ENCODE measurements at regions not wholly inside any gene's neighbourhood (a gene's known extent, or its start where the extent isn't known, plus 50 kb on each side); places are given as distances from the start of the nearest gene placed in this dataset.
"Not testable (repeated sequence)": the region's sequence is repeated elsewhere in the genome, so short reads cannot be mapped to it uniquely, and the experiment has no call there.

DNA sequence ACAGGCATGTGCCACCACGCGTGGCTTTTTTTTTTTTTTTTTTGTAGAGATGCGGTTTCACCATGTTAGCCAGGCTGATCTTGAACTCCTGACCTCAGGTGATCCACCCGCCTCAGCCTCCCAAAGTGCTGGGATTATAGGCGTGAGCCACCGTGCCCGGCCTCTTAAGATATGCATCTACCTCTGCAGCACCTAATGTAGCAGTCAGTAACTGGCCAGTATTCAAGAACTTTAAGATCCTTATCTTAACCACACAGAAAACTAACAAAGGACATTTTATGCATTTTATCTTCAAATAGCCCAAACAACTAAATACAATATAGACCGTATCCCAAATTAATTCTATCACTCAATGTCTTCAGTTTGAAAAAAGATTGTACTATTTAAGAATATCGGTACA, 618.7 kb downstream of the TLE1 start:
- BruUV-seq (replicated peaks): no TSS peak
- no peaks in the 10 kb centered on the region for H3K9me2 ChIP-seq (ENCODE audit: insufficient read depth)
- H3K27me3 ChIP-seq (ENCODE audit: insufficient read depth, low read depth): no peaks in the 10 kb centered on the region
- no peaks in the 10 kb centered on the region for H3K36me3 ChIP-seq (ENCODE audit: low read depth)
- H3K79me2 ChIP-seq (ENCODE audit: low read depth): no peaks in the 10 kb centered on the region
- intact Hi-C loops (cut with micrococcal nuclease; ENCODE audit: unreplicated experiment): no loop called here
- ChIA-PET POLR2A (ENCODE audit: unreplicated experiment) (no interaction called here), CTCF (no interaction called here)
- no peak overlapping the region for H2AFZ ChIP-seq
- no peaks in the 10 kb centered on the region for H3K4me1 ChIP-seq (replicated peaks; ENCODE audit: insufficient read depth)
- H4K20me1 ChIP-seq (ENCODE audit: insufficient read depth): no peaks in the 10 kb centered on the region
- H3K9me3 ChIP-seq (ENCODE audit: insufficient read depth, low read depth): no peaks in the 10 kb centered on the region
- H3F3A ChIP-seq (ENCODE audit: insufficient read depth, low read depth): 0 out of 2 replicates have a peak, but pooled peaks cover 3% of the 10 kb centered on the region
- peak; percentile 45 to 49 for DNase-seq
- TF ChIP-seq EZH2 (IDR thresholded peaks at IDR 0.05; ENCODE audit: low read depth): no peak
- no peak for TF ChIP-seq CTCF (conservative IDR thresholded peaks at IDR 0.05)
- H3K27ac ChIP-seq: no peak overlapping the region
- no peak overlapping the region for H3K4me3 ChIP-seq
- peak overlapping the region; percentile 7 for H3K4me2 ChIP-seq

- H2AFZ ChIP-seq: no peak overlapping the region
- no peaks in the 10 kb centered on the region for H4K20me1 ChIP-seq (ENCODE audit: insufficient read depth)
- no TSS peak for BruUV-seq (replicated peaks)
- TF ChIP-seq EZH2 (IDR thresholded peaks at IDR 0.05; ENCODE audit: low read depth) (no peak), CTCF (conservative IDR thresholded peaks at IDR 0.05) (no peak)
- H3K36me3 ChIP-seq (ENCODE audit: low read depth): no peaks in the 10 kb centered on the region
- no peak for DNase-seq
- no peaks in the 10 kb centered on the region for H3K4me1 ChIP-seq (replicated peaks; ENCODE audit: insufficient read depth)
- ChIA-PET CTCF (no interaction called here), POLR2A (ENCODE audit: unreplicated experiment) (no interaction called here)
- H3K9me3 ChIP-seq (ENCODE audit: insufficient read depth, low read depth): no peaks in the 10 kb centered on the region
- H3K4me2 ChIP-seq: no peak overlapping the region
- H3F3A ChIP-seq (ENCODE audit: insufficient read depth, low read depth): 0 out of 2 replicates have a peak, but pooled peaks cover 3% of the 10 kb centered on the region
- intact Hi-C loops (cut with micrococcal nuclease; ENCODE audit: unreplicated experiment): no loop called here
- no peak overlapping the region for H3K27ac ChIP-seq
- H3K79me2 ChIP-seq (ENCODE audit: low read depth): no peaks in the 10 kb centered on the region
- no peak overlapping the region for H3K4me3 ChIP-seq
- H3K27me3 ChIP-seq (ENCODE audit: insufficient read depth, low read depth): no peaks in the 10 kb centered on the region
- no peaks in the 10 kb centered on the region for H3K9me2 ChIP-seq (ENCODE audit: insufficient read depth)
Observed at GRCh38 chr9:81069923-81070322, 619.4 kb downstream of the TLE1 start.

GRCh38 chr9:81069038-81069795, 620.1 kb downstream of the TLE1 start:
- no TSS peak for BruUV-seq (replicated peaks)
- no peaks in the 10 kb centered on the region for H3K9me3 ChIP-seq (ENCODE audit: insufficient read depth, low read depth)

GRCh38 chr9:81062995-81063394, 626.4 kb downstream of the TLE1 start:
- H3F3A ChIP-seq (ENCODE audit: insufficient read depth, low read depth); H3K4me3 ChIP-seq; H3K36me3 ChIP-seq (ENCODE audit: low read depth); H3K79me2 ChIP-seq (ENCODE audit: low read depth); POLR2A ChIA-PET (ENCODE audit: unreplicated experiment); DNase-seq; H3K4me2 ChIP-seq; H3K9me2 ChIP-seq (ENCODE audit: insufficient read depth); H3K9me3 ChIP-seq (ENCODE audit: insufficient read depth, low read depth); BruUV-seq (replicated peaks); H3K27me3 ChIP-seq (ENCODE audit: insufficient read depth, low read depth); H4K20me1 ChIP-seq (ENCODE audit: insufficient read depth); H2AFZ ChIP-seq; H3K4me1 ChIP-seq (replicated peaks; ENCODE audit: insufficient read depth); H3K27ac ChIP-seq; intact Hi-C loops (cut with micrococcal nuclease; ENCODE audit: unreplicated experiment); CTCF ChIA-PET: not testable (repeated sequence)

More at GRCh38 chr9:81069038-81069795, 620.1 kb downstream of the TLE1 start:
- ChIA-PET POLR2A (ENCODE audit: unreplicated experiment) (no interaction called here), CTCF (no interaction called here)
- H3K79me2 ChIP-seq (ENCODE audit: low read depth): no peaks in the 10 kb centered on the region
- no peaks in the 10 kb centered on the region for H3K36me3 ChIP-seq (ENCODE audit: low read depth)
- no peak for DNase-seq
- TF ChIP-seq EZH2 (IDR thresholded peaks at IDR 0.05; ENCODE audit: low read depth): no peak
- no peak for TF ChIP-seq CTCF (conservative IDR thresholded peaks at IDR 0.05)
- no peak overlapping the region for H2AFZ ChIP-seq
- H3F3A ChIP-seq (ENCODE audit: insufficient read depth, low read depth): 0 out of 2 replicates have a peak, but pooled peaks cover 3% of the 10 kb centered on the region
- H3K27ac ChIP-seq: no peak overlapping the region
- no peak overlapping the region for H3K4me3 ChIP-seq
- no peaks in the 10 kb centered on the region for H4K20me1 ChIP-seq (ENCODE audit: insufficient read depth)
- H3K9me2 ChIP-seq (ENCODE audit: insufficient read depth): no peaks in the 10 kb centered on the region
- intact Hi-C loops (cut with micrococcal nuclease; ENCODE audit: unreplicated experiment): no loop called here
- H3K4me2 ChIP-seq: no peak overlapping the region
- no peaks in the 10 kb centered on the region for H3K27me3 ChIP-seq (ENCODE audit: insufficient read depth, low read depth)
- no peaks in the 10 kb centered on the region for H3K4me1 ChIP-seq (replicated peaks; ENCODE audit: insufficient read depth)
